ENCODE measurements at regions not wholly inside any gene's neighbourhood (a gene's known extent, or its start where the extent isn't known, plus 50 kb on each side); places are given as distances from the start of the nearest gene placed in this dataset.

DNA sequence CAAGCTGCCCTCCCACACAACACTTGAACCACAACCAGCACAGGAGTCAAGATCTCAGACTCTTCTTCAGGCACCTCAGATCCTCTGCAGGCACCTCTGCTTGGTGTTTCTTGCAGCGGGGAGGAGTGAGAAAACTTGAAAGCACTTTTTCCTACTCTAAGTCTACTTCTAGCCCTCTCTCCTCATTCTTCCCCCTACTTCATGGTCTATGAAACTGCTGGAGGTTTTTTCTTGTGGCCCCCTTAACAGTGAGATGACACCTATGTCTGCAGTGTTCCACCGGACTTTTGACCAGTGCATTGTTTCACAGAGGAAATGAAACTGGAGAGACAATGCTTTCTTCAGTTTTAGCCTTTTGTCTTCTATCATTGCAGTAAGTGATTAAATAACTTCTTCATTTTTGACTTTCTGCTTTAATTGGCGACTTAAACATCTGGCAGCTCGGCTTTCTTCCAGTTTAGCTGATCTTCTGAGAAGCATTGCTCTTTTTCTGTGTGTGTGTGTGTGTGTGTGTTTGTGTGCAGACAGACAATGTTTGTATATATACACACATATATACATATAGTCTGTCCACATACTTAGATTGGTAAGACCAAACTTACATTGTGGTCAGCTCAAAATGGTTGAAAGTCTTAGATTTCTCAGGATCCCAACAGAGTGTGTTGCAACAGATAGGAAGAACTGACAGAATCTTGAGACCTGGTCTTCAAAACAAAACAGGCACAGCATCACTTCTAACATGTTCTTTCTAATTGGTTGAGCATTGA is 1474.0 kb upstream of the TMEFF2 start:
- TF ChIP-seq, protein P1, sequence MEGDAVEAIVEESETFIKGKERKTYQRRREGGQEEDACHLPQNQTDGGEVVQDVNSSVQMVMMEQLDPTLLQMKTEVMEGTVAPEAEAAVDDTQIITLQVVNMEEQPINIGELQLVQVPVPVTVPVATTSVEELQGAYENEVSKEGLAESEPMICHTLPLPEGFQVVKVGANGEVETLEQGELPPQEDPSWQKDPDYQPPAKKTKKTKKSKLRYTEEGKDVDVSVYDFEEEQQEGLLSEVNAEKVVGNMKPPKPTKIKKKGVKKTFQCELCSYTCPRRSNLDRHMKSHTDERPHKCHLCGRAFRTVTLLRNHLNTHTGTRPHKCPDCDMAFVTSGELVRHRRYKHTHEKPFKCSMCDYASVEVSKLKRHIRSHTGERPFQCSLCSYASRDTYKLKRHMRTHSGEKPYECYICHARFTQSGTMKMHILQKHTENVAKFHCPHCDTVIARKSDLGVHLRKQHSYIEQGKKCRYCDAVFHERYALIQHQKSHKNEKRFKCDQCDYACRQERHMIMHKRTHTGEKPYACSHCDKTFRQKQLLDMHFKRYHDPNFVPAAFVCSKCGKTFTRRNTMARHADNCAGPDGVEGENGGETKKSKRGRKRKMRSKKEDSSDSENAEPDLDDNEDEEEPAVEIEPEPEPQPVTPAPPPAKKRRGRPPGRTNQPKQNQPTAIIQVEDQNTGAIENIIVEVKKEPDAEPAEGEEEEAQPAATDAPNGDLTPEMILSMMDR (conservative IDR thresholded peaks at IDR 0.05; ENCODE audit: low read length), result no peak
- no peak for TF ChIP-seq EZH2phosphoT487 (IDR thresholded peaks at IDR 0.05; ENCODE audit: borderline replicate concordance)
